Coronary artery (tissue), 2 donors: ENCODE measurements at regions not wholly inside any gene's neighbourhood (a gene's known extent, or its start where the extent isn't known, plus 50 kb on each side); places are given as distances from the start of the nearest gene placed in this dataset.

Source experiments
- DNase-seq: peaks from one replicate; pipeline ENCODE4 v3.0.0-alpha.2; 2017; ENCODE audit warnings: low spot score
- H3K27ac ChIP-seq, 2 donors: fragments of 200-600 bp; sonication (generic); one replicate each; pipeline ENCODE4 v1.5.1; 2016 to 2019
- H3K4me3 ChIP-seq: fragments of 200-600 bp; sonication (generic); 2 replicates; pipeline ENCODE4 v1.5.1; 2016; ENCODE audit warnings: mild to moderate bottlenecking, moderate library complexity
- TF ChIP-seq, protein P1 (sequence below): fragments of 200-600 bp; sonication (generic); IDR thresholded peaks from one replicate; pipeline ENCODE4 v1.5.1; 2019; ENCODE audit warnings: antibody characterized with exemption

DNA sequence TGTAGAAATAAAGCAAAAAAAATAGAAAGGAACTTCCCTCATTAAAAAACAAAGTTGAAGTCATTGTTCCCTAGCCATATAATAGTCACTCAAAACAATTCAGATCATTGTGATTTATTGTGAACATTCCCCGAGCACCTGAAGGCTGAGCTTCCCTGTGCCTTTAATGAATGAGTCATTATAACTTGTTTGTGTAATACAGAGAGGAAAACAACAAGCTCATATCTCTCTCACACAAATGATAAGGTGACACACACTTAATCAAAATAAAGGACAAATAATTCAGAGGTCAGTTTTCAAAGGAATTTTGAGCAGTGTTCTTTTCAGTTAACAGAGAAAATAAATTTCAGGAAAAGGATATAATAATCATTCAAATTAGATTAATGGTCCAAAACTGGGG, 326.2 kb downstream of the DUSP10 start:
- Histone ChIP-seq H3K27ac (no peak overlapping the region), H3K4me3 (no peak overlapping the region)
- TF ChIP-seq, protein P1, sequence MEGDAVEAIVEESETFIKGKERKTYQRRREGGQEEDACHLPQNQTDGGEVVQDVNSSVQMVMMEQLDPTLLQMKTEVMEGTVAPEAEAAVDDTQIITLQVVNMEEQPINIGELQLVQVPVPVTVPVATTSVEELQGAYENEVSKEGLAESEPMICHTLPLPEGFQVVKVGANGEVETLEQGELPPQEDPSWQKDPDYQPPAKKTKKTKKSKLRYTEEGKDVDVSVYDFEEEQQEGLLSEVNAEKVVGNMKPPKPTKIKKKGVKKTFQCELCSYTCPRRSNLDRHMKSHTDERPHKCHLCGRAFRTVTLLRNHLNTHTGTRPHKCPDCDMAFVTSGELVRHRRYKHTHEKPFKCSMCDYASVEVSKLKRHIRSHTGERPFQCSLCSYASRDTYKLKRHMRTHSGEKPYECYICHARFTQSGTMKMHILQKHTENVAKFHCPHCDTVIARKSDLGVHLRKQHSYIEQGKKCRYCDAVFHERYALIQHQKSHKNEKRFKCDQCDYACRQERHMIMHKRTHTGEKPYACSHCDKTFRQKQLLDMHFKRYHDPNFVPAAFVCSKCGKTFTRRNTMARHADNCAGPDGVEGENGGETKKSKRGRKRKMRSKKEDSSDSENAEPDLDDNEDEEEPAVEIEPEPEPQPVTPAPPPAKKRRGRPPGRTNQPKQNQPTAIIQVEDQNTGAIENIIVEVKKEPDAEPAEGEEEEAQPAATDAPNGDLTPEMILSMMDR: no peak
- no peak for DNase-seq

DNA sequence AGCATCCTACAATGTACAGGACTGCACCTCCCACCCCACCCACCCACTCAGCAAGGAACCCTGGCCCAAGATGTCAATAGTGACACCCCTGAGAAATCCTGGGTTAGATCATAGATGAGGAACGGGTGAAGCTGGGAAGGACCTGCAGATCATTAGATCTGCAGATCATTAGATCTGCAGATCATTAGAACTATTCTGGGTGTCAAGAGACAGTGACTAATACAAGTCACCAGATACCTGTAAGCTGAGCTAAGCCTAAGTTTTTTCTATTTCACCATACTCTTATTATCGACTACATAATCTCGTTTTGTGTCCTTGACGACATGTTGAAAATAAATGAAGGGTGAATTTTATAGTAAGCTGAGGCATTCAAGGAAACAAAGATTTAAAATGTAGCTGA, 325.7 kb downstream of the DUSP10 start:
- no peak for DNase-seq
- TF ChIP-seq, protein P1: no peak

DNA sequence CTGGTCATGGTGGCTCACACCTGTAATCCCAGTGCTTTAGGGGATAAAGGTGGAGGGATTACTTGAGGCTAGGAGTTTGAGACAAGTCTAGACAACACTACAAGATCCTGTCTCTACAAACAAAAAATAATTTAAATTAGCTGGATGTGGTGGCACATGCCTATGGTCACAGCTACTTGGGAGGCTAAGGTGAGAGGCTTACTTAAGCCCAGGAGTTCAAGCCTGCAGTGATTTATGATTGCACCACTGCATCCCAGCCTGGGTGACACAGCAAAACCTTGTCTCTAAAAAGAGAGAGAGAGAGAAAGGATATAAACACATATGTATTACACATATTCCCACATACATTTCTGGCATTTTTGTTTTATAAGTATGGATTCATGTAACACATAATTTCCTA, 325.2 kb downstream of the DUSP10 start:
- DNase-seq: no peak
- Histone ChIP-seq H3K4me3 (no peak overlapping the region), H3K27ac (no peak overlapping the region)
- TF ChIP-seq, protein P1: no peak

More for the DNA sequence above, 325.7 kb downstream of the DUSP10 start:
- no peak overlapping the region for H3K27ac ChIP-seq
- H3K4me3 ChIP-seq: no peak overlapping the region

DNA sequence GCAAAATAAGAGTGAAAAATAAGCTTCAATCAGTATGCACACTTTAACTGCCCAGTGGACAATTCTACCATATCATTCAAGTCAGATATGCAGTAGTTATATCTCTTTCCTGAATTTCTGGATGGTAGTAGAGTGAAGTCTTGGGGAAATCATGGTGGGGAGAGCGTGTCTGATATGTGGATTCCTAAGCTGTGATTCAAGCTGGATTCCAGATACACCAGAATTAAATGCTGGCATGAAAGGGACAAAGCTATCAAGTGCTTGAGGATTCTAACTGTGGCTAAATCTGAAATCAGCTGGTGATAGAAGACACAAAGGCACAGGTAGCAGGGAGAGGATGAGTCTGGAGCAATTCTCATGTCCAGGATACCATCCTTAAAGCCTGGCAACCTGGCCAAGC, 323.5 kb downstream of the DUSP10 start:
- DNase-seq: no peak
- Histone ChIP-seq H3K27ac (no peak overlapping the region), H3K4me3 (no peak overlapping the region)
- TF ChIP-seq, protein P1: no peak

DNA sequence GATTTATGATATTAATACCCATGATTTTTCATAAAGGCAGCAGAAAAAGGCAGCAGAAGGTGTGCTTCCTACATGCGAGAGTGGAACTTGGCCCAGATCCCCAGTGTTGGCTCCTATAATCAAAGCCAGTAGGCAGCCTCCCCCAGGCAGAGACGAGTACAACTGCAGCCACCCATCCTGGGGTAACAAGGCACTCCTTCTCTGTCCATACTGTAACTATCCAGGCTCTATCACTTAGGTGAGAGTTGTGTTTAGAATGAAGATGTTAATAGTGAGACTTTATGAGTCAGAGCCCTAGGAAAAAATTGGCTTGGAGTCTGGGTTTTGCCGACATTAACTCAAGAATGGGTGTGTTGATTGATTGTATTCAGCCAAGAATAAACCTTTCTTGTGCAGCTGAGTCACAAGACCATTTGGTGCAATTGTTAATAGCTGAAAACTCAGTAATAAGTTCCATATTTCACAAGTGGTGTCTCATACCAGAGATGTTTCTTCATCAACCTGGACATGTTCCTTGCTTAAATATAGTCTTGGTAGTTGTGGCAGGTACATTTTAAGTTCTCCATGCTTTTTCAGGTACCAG, 322.3 kb downstream of the DUSP10 start:
- TF ChIP-seq, protein P1: no peak
- no peak overlapping the region for H3K4me3 ChIP-seq
- DNase-seq: no peak
- no peak overlapping the region for H3K27ac ChIP-seq

DNA sequence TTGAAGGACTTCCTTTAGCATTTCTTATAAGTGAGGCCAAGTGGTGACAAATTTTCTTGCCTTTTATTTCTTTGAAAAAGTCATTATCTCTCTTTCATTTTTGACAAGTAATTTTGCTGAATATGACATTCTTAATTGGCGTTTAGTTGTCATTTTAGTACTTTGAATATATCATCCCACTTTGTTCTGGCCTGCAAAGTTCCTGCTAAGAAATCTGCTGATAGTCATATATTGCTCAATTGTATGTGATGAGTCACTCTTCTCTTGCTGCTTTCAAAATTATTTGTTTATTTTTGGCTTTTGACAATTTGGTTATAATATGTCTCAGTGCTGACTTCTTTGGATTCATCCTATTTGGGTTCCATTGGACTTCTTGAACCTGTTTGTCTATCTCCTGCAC, 312.6 kb downstream of the DUSP10 start:
- DNase-seq: no peak
- Histone ChIP-seq H3K27ac (no peak overlapping the region), H3K4me3 (no peak overlapping the region)
- TF ChIP-seq, protein P1: no peak

DNA sequence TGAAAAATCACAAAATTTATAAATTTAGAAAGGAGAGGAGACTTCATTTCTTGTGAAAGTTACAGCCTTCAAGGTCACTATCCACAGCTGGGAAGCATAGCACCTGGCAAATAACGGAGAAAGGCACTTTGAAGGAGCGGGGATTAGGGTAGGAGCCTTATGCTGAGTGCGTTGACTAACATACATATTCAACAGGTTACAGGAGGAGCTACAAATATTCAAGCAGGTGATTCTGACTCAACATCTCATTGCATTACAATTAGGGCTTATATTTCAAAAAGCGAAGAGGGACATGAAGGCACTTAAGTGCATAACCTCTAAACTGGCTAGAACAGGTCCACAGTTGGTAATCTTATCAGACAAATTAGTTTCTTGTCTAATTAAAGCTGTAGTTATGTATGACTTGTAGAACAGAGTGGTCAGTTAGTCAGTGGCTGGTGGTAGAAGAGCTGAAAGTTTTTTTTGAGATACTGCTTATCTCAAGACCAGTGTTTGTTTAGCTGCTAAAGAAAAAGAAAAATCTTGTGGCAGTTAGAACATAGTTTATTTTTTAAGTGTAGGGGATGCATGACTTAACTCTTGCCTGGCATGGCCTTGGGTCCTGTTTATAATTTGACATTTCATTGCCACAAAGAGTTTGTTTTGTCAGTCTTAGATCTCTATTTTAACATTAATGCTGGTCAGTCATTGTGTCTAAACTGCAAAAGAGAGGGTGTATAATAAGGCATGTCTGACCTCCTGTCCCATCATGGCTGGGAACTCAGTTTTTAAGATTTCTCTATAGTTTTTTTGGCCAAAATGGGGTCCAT, 311.5 kb downstream of the DUSP10 start:
- TF ChIP-seq, protein P1: no peak
- no peak overlapping the region for H3K4me3 ChIP-seq
- H3K27ac ChIP-seq: no peak overlapping the region
- no peak for DNase-seq
